HEK293 (cell line): ENCODE measurements at regions not wholly inside any gene's neighbourhood (a gene's known extent, or its start where the extent isn't known, plus 50 kb on each side); places are given as distances from the start of the nearest gene placed in this dataset.
A peak's percentile ranks its signal among the peaks of the same experiment; 100 is the strongest.

Experiments
- FEZF1 ChIP-seq: fragments of 450-650 bp; formaldehyde crosslinking; IDR thresholded peaks from 2 replicates; pipeline ENCODE4 v1.5.1; 2016; ENCODE audit warnings: missing biosample characterization, missing genetic modification characterization
- GLI2 ChIP-seq: fragments of 450-650 bp; formaldehyde crosslinking; IDR thresholded peaks from 2 replicates; pipeline ENCODE4; 2017; ENCODE audit warnings: missing biosample characterization, missing genetic modification characterization, low read depth, borderline replicate concordance
- KLF17 ChIP-seq: fragments of 450-650 bp; formaldehyde crosslinking; IDR thresholded peaks from 2 replicates; pipeline ENCODE4 v1.5.1; 2016; ENCODE audit warnings: missing biosample characterization, missing genetic modification characterization
- PRDM1 ChIP-seq: fragments of 450-650 bp; formaldehyde crosslinking; IDR thresholded peaks from 2 replicates; pipeline ENCODE4; 2016; ENCODE audit warnings: missing biosample characterization, missing genetic modification characterization
- PRDM2 ChIP-seq: fragments of 450-650 bp; formaldehyde crosslinking; IDR thresholded peaks from 2 replicates; pipeline ENCODE4 v1.5.1; 2016; ENCODE audit warnings: missing biosample characterization, missing genetic modification characterization, borderline replicate concordance
- RBAK ChIP-seq: fragments of 450-650 bp; formaldehyde crosslinking; IDR thresholded peaks from 2 replicates; pipeline ENCODE4 v1.5.1; 2016; ENCODE audit warnings: missing biosample characterization, missing genetic modification characterization
- SP3 ChIP-seq: fragments of 450-650 bp; formaldehyde crosslinking; IDR thresholded peaks from 2 replicates; pipeline ENCODE4 v1.5.1; 2016; ENCODE audit warnings: missing biosample characterization, missing genetic modification characterization
- TCF7L2 ChIP-seq: IDR thresholded peaks from 2 replicates; pipeline ENCODE4 v1.6.1; 2011; ENCODE audit warnings: low read depth, mild to moderate bottlenecking, inconsistent platforms, low read length, moderate library complexity, borderline replicate concordance
- ZBTB20 ChIP-seq: fragments of 450-650 bp; formaldehyde crosslinking; IDR thresholded peaks from 2 replicates; pipeline ENCODE4 v1.5.1; 2016; ENCODE audit warnings: missing biosample characterization, missing genetic modification characterization
- ZBTB8A ChIP-seq: fragments of 450-650 bp; formaldehyde crosslinking; IDR thresholded peaks from 2 replicates; pipeline ENCODE4 v1.5.1; 2016; ENCODE audit warnings: missing biosample characterization, missing genetic modification characterization
- ZFP3 ChIP-seq: fragments of 450-650 bp; formaldehyde crosslinking; IDR thresholded peaks from 2 replicates; pipeline ENCODE4 v1.5.1; 2016; ENCODE audit warnings: low read depth, missing biosample characterization, missing genetic modification characterization
- ZNF132 ChIP-seq: fragments of 450-650 bp; formaldehyde crosslinking; IDR thresholded peaks from 2 replicates; pipeline ENCODE4 v1.5.1; 2017; ENCODE audit warnings: missing biosample characterization, missing genetic modification characterization, borderline replicate concordance
- ZNF140 ChIP-seq: fragments of 450-650 bp; formaldehyde crosslinking; IDR thresholded peaks from 2 replicates; pipeline ENCODE4 v1.5.1; 2016; ENCODE audit warnings: missing biosample characterization, missing genetic modification characterization
- ZNF2 ChIP-seq: fragments of 450-650 bp; formaldehyde crosslinking; IDR thresholded peaks from 2 replicates; pipeline ENCODE4 v1.5.1; 2016; ENCODE audit warnings: missing biosample characterization, missing genetic modification characterization
- ZNF202 ChIP-seq: fragments of 450-650 bp; formaldehyde crosslinking; IDR thresholded peaks from 2 replicates; pipeline ENCODE4 v1.5.1; 2016; ENCODE audit warnings: missing biosample characterization, missing genetic modification characterization, borderline replicate concordance
- ZNF266 ChIP-seq: fragments of 450-650 bp; formaldehyde crosslinking; IDR thresholded peaks from 2 replicates; pipeline ENCODE4 v1.5.1; 2016; ENCODE audit warnings: missing biosample characterization, missing genetic modification characterization, low read depth
- ZNF37A ChIP-seq: fragments of 450-650 bp; IDR thresholded peaks from 2 replicates; pipeline ENCODE4 v1.5.1; 2018; ENCODE audit warnings: missing biosample characterization, missing genetic modification characterization
- ZNF426 ChIP-seq: fragments of 450-650 bp; formaldehyde crosslinking; IDR thresholded peaks from 2 replicates; pipeline ENCODE4 v1.5.1; 2017; ENCODE audit warnings: missing biosample characterization, missing genetic modification characterization, mild to moderate bottlenecking, inconsistent platforms, moderate library complexity
- ZNF518A ChIP-seq: fragments of 450-650 bp; formaldehyde crosslinking; conservative IDR thresholded peaks from 2 replicates; pipeline ENCODE4 v1.5.1; 2016; ENCODE audit warnings: low read depth, missing biosample characterization, missing genetic modification characterization
- ZNF544 ChIP-seq: fragments of 450-650 bp; formaldehyde crosslinking; IDR thresholded peaks from 2 replicates; pipeline ENCODE4 v1.5.0; 2017; ENCODE audit warnings: missing biosample characterization, missing genetic modification characterization
- ZNF555 ChIP-seq: fragments of 450-650 bp; formaldehyde crosslinking; conservative IDR thresholded peaks from 2 replicates; pipeline ENCODE4 v1.5.1; 2017; ENCODE audit warnings: missing biosample characterization, mild to moderate bottlenecking, missing genetic modification characterization, inconsistent platforms
- ZNF623 ChIP-seq: fragments of 450-650 bp; formaldehyde crosslinking; IDR thresholded peaks from 2 replicates; pipeline ENCODE4 v1.5.1; 2016; ENCODE audit warnings: missing biosample characterization, missing genetic modification characterization
- ZNF670 ChIP-seq: fragments of 450-650 bp; formaldehyde crosslinking; IDR thresholded peaks from 2 replicates; pipeline ENCODE4 v1.5.1; 2016; ENCODE audit warnings: missing biosample characterization, missing genetic modification characterization, low read depth
- ZSCAN23 ChIP-seq: fragments of 450-650 bp; formaldehyde crosslinking; IDR thresholded peaks from 2 replicates; pipeline ENCODE4 v1.5.1; 2016; ENCODE audit warnings: missing biosample characterization, missing genetic modification characterization
- ZSCAN4 ChIP-seq: fragments of 450-650 bp; formaldehyde crosslinking; IDR thresholded peaks from 2 replicates; pipeline ENCODE4 v1.5.1; 2017; ENCODE audit warnings: missing biosample characterization, missing genetic modification characterization
- ZSCAN5A ChIP-seq: fragments of 450-650 bp; formaldehyde crosslinking; IDR thresholded peaks from 2 replicates; pipeline ENCODE4 v1.5.1; 2016; ENCODE audit warnings: missing biosample characterization, missing genetic modification characterization

GRCh38 chr10:37474645-37475044, 349.2 kb downstream of the ANKRD30A start (continued):
- TF ChIP-seq ZNF140, result peak; percentile 55; the same call in 1 of the 2 replicates
- no peak for TF ChIP-seq RBAK (tag by site-specific recombination)
- 0 out of 2 replicates have a peak, but pooled peaks have one; percentile 25 for TF ChIP-seq ZNF266 (tag by site-specific recombination)
- TF ChIP-seq KLF17, result no peak
- peak; percentile 61 for TF ChIP-seq ZNF555 (tag by site-specific recombination)
- TF ChIP-seq ZNF670 (tag by site-specific recombination), result no peak
- no peak; the same call in 1 of the 2 replicates for TF ChIP-seq GLI2
- TF ChIP-seq ZNF2 (tag by site-specific recombination), result no peak
- no peak for TF ChIP-seq ZNF544 (tag by site-specific recombination)
- no peak for TF ChIP-seq ZSCAN23 (tag by site-specific recombination)
- no peak for TF ChIP-seq FEZF1 (tag by site-specific recombination)
- no peak for TF ChIP-seq ZNF132 (tag by site-specific recombination)
- no peak for TF ChIP-seq PRDM2 (tag by site-specific recombination)
- TF ChIP-seq ZSCAN5A (tag by site-specific recombination), result no peak
- no peak for TF ChIP-seq ZNF37A (tag by site-specific recombination)
- TF ChIP-seq ZNF623 (tag by site-specific recombination), result peak; percentile 55; the same call in 1 of the 2 replicates
- no peak for TF ChIP-seq TCF7L2
- TF ChIP-seq ZBTB8A (tag by site-specific recombination), result 0 out of 2 replicates have a peak, but pooled peaks have one; percentile 36
- no peak for TF ChIP-seq ZFP3 (tag by site-specific recombination)
- TF ChIP-seq ZBTB20, result no peak
- TF ChIP-seq SP3 (tag by site-specific recombination), result no peak
- no peak for TF ChIP-seq PRDM1 (tag by site-specific recombination)
- TF ChIP-seq ZSCAN4 (tag by site-specific recombination), result no peak
- 0 out of 2 replicates have a peak, but pooled peaks have one; percentile 38 for TF ChIP-seq ZNF202
- TF ChIP-seq ZNF426 (tag by site-specific recombination), result peak; percentile 76
- peak; percentile 73 for TF ChIP-seq ZNF518A (tag by site-specific recombination)
